ENCODE measurements at regions not wholly inside any gene's neighbourhood (a gene's known extent, or its start where the extent isn't known, plus 50 kb on each side); places are given as distances from the start of the nearest gene placed in this dataset.

DNA sequence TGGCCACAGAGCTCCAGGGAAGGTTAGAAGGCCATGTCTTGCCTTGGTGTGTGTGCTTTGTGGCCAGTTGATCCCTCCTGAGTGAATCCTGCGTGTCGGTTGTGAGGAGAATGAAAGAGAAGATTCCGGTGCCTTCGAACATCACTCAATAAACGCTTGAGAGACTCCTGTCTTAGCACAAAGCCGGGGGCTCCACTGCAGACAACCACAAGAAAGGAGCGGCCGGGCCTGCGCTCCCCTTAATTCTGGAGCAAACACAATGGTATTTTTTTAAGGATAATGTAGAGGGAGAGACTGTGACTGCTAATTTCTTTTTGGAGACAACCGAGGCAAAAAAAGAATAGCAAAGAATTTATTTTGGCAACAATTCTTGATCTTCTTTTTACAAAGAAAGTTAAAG lies 286.8 kb upstream of the SHH start:
- TF ChIP-seq, protein P1, sequence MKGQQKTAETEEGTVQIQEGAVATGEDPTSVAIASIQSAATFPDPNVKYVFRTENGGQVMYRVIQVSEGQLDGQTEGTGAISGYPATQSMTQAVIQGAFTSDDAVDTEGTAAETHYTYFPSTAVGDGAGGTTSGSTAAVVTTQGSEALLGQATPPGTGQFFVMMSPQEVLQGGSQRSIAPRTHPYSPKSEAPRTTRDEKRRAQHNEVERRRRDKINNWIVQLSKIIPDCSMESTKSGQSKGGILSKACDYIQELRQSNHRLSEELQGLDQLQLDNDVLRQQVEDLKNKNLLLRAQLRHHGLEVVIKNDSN (IDR thresholded peaks at IDR 0.05) = no peak

- no peak for TF ChIP-seq EP300 (IDR thresholded peaks at IDR 0.05; ENCODE audit: borderline replicate concordance)
Observed at GRCh38 chr7:156096771-156097538, 284.7 kb upstream of the SHH start.

GRCh38 chr7:156095908-156096539 lies 283.8 kb upstream of the SHH start:
- TF ChIP-seq CREB1 (IDR thresholded peaks at IDR 0.05; ENCODE audit: low read depth) (no peak), RAD21 (IDR thresholded peaks at IDR 0.05; ENCODE audit: low read depth) (no peak), ZBTB7A (IDR thresholded peaks at IDR 0.05; ENCODE audit: low read depth) (no peak), TEAD4 (IDR thresholded peaks at IDR 0.05) (no peak), MAX (IDR thresholded peaks at IDR 0.05) (no peak)
- TF ChIP-seq, protein P2, sequence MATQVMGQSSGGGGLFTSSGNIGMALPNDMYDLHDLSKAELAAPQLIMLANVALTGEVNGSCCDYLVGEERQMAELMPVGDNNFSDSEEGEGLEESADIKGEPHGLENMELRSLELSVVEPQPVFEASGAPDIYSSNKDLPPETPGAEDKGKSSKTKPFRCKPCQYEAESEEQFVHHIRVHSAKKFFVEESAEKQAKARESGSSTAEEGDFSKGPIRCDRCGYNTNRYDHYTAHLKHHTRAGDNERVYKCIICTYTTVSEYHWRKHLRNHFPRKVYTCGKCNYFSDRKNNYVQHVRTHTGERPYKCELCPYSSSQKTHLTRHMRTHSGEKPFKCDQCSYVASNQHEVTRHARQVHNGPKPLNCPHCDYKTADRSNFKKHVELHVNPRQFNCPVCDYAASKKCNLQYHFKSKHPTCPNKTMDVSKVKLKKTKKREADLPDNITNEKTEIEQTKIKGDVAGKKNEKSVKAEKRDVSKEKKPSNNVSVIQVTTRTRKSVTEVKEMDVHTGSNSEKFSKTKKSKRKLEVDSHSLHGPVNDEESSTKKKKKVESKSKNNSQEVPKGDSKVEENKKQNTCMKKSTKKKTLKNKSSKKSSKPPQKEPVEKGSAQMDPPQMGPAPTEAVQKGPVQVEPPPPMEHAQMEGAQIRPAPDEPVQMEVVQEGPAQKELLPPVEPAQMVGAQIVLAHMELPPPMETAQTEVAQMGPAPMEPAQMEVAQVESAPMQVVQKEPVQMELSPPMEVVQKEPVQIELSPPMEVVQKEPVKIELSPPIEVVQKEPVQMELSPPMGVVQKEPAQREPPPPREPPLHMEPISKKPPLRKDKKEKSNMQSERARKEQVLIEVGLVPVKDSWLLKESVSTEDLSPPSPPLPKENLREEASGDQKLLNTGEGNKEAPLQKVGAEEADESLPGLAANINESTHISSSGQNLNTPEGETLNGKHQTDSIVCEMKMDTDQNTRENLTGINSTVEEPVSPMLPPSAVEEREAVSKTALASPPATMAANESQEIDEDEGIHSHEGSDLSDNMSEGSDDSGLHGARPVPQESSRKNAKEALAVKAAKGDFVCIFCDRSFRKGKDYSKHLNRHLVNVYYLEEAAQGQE (IDR thresholded peaks at IDR 0.05; ENCODE audit: low read depth) = no peak
- TF ChIP-seq, protein P1 (IDR thresholded peaks at IDR 0.05) = no peak

DNA sequence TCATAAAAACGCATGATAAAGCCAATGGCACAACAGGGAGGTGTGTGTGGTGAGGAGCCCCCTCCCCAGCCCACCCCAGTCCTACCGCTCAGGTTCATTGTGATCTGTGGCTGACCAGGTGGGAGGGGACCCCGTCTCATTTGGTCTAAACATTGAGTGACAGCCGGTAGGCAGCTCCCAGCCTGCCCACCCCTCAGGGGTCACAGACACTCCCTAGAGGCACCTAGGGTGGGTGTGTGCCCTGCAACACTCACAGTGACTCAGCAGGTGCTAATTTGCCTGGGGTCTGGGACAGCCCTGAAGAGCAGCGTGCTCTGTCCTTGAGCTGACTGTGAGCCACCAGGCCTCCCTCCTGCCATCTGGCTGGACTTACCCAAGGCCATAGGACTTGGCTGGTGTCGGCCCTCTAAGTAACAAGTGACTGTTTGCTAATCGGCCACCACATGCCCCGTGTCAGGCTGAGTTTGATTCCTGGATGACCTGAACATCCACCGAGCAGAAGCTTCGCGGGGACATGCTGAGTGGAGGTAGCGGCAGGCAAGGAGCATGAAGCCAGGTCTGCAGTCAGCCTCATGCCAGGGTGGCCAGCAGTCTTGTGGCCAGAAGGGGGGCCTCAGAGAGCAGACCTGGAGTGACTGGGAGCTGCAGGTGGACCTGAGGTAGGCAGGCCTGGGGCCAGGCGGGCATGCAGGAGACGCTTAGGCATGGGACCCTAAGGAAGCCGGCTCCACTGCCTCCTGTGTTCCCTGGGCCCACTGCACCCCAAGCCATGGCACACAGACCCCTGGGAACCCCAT lies 282.3 kb upstream of the SHH start:
- TF ChIP-seq, protein P1 (IDR thresholded peaks at IDR 0.05) = no peak
- TF ChIP-seq RAD21 (IDR thresholded peaks at IDR 0.05; ENCODE audit: low read depth) (no peak), FOXM1 (IDR thresholded peaks at IDR 0.05; ENCODE audit: borderline replicate concordance, low read depth) (no peak), EGR1 (IDR thresholded peaks at IDR 0.05) (no peak), NFIC (IDR thresholded peaks at IDR 0.05) (no peak), TEAD4 (IDR thresholded peaks at IDR 0.05) (no peak), ZBTB7A (IDR thresholded peaks at IDR 0.05; ENCODE audit: low read depth) (no peak), YY1 (IDR thresholded peaks at IDR 0.05; ENCODE audit: low read depth) (no peak)

DNA sequence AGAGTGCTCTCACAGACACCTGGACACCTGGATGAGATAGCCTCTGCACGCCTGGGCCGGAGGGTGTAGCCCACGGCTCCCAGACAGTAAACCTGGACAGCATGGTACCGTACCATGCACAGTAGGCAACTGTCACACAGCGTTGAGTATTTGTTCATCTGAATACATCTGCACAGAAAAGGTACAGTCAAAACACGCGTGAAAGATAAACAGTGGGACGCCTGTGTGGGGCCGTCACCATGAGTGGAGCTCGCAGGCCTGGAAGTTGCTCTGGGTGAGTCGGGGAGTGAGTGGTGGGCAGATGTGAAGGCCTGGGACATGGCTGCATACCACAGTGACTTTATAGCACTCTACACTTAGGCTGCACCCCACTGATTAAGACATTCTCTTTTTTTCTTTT lies 280.0 kb upstream of the SHH start:
- TF ChIP-seq ZBTB7A (IDR thresholded peaks at IDR 0.05; ENCODE audit: low read depth) (no peak), MAX (IDR thresholded peaks at IDR 0.05) (no peak), EP300 (IDR thresholded peaks at IDR 0.05; ENCODE audit: borderline replicate concordance) (no peak), RAD21 (IDR thresholded peaks at IDR 0.05; ENCODE audit: low read depth) (no peak), TCF12 (IDR thresholded peaks at IDR 0.05; ENCODE audit: low read depth) (no peak), NFIC (IDR thresholded peaks at IDR 0.05) (no peak), TAF1 (IDR thresholded peaks at IDR 0.05; ENCODE audit: low read depth) (no peak), YY1 (IDR thresholded peaks at IDR 0.05; ENCODE audit: low read depth) (no peak), EGR1 (IDR thresholded peaks at IDR 0.05) (no peak), TEAD4 (IDR thresholded peaks at IDR 0.05) (no peak), FOXM1 (IDR thresholded peaks at IDR 0.05; ENCODE audit: borderline replicate concordance, low read depth) (no peak), CREB1 (IDR thresholded peaks at IDR 0.05; ENCODE audit: low read depth) (no peak), CEBPB (IDR thresholded peaks at IDR 0.05) (no peak)
- TF ChIP-seq, protein P2 (IDR thresholded peaks at IDR 0.05; ENCODE audit: low read depth) = no peak
- TF ChIP-seq, protein P1 (IDR thresholded peaks at IDR 0.05) = no peak

All from Ishikawa (cell line).